GM12892 (cell line): ENCODE measurements at regions not wholly inside any gene's neighbourhood (a gene's known extent, or its start where the extent isn't known, plus 50 kb on each side); places are given as distances from the start of the nearest gene placed in this dataset.

Experiments used
- POLR2A ChIP-seq: IDR thresholded peaks from 2 replicates; pipeline ENCODE4 v1.6.1; 2011; ENCODE audit warnings: low read depth, low read length, control low read depth
- POLR2AphosphoS5 ChIP-seq: IDR thresholded peaks from 2 replicates; pipeline ENCODE4 v1.6.1; 2011; ENCODE audit warnings: low read depth, low read length, control low read depth
- TAF1 ChIP-seq: IDR thresholded peaks from 2 replicates; pipeline ENCODE4 v1.6.1; 2011; ENCODE audit warnings: low read depth, mild to moderate bottlenecking, control low read depth, low read length, borderline replicate concordance

GRCh38 chr2:82314836-82315472, 2010.4 kb upstream of the LRRTM1 start:
- TF ChIP-seq POLR2A (no peak), TAF1 (no peak), POLR2AphosphoS5 (no peak)
